Transverse colon (tissue), 4 donors: ENCODE measurements at regions not wholly inside any gene's neighbourhood (a gene's known extent, or its start where the extent isn't known, plus 50 kb on each side); places are given as distances from the start of the nearest gene placed in this dataset.

Experiments used
- DNase-seq: peaks from one replicate; pipeline ENCODE4 v3.0.0-alpha.2; 2019
- H3K27ac ChIP-seq, 4 donors: fragments of 200-600 bp; sonication (generic); 2 replicates each; pipeline ENCODE4 v1.5.1; 2016 to 2018; ENCODE audit warnings: inconsistent platforms in 4 of 4
- H3K27me3 ChIP-seq: fragments of 200-600 bp; sonication (generic); 2 replicates; pipeline ENCODE4 v1.5.1; 2017; ENCODE audit warnings: inconsistent platforms
- H3K36me3 ChIP-seq, 4 donors: fragments of 200-600 bp; sonication (generic); 2 replicates each; pipeline ENCODE4 v1.5.1; 2017 to 2019; ENCODE audit warnings: inconsistent platforms in 4 of 4
- H3K4me1 ChIP-seq, 4 donors: fragments of 200-600 bp; sonication (generic); 2 replicates each; pipeline ENCODE4 v1.5.1; 2017 to 2020; ENCODE audit warnings: inconsistent platforms in 4 of 4
- H3K4me3 ChIP-seq, 4 donors: fragments of 200-600 bp; sonication (generic); 1 replicate in 1 of 4; 2 replicates in 3 of 4; pipeline versions ENCODE4 v1.5.1 to v1.6.1; 2017 to 2019; ENCODE audit warnings: inconsistent platforms in 4 of 4
- H3K9me3 ChIP-seq, 2 donors: fragments of 200-600 bp; sonication (generic); 2 replicates each; pipeline ENCODE4 v1.5.1; 2017 to 2019; ENCODE audit warnings: inconsistent platforms in 2 of 2
- EP300 ChIP-seq: sonication (generic); formaldehyde crosslinking; IDR thresholded peaks from one replicate; pipeline ENCODE4 v1.6.1; 2017; ENCODE audit warnings: antibody characterized with exemption, low read depth
- POLR2A ChIP-seq: fragments of 450-650 bp; IDR thresholded peaks from one replicate; pipeline ENCODE4 v1.6.1; 2016; ENCODE audit warnings: antibody characterized with exemption, mild to moderate bottlenecking, moderate library complexity
- POLR2AphosphoS5 ChIP-seq, 3 donors: sonication (generic); formaldehyde crosslinking; IDR thresholded peaks; one replicate each; pipeline ENCODE4 v1.6.1; 2016; ENCODE audit warnings: antibody characterized with exemption in 3 of 3
- WGBS, 2 donors: methylation state at CpG; one replicate each; pipeline ENCODE4 v1.1.5; 2018; ENCODE audit warnings: low coverage in 1 of 2; 5-methylcytosine and 5-hydroxymethylcytosine counted together
- in situ Hi-C, 4 donors: fragments of 200-750 bp; cut with MboI; loops; one replicate each; pipeline versions ENCODE4 v1.15.0 to v1.15.1; 2017; ENCODE audit warnings: low sequenced_read_pairs in 3 of 4, low pct_ligation_motif_present in 1 of 4, low pct_unique_long_range_greater_than_20kb in 1 of 4
- intact Hi-C: fragments of 100-400 bp; cut with DNase I; formaldehyde crosslinking; loops from one replicate; pipeline ENCODE4 v1.15.1; 2023; ENCODE audit warnings: low total_unique reads
- TF ChIP-seq, protein P1 (sequence below), 5 experiments: fragments of 200-600 bp in 3 of 5; fragments of 450-650 bp in 2 of 5; sonication (generic) in 3 of 5; IDR thresholded peaks; 1 replicate in 2 of 5; 2 replicates in 3 of 5; pipeline ENCODE4 v1.5.1; 2016 to 2017; ENCODE audit warnings: antibody characterized with exemption in 5 of 5, inconsistent platforms in 3 of 5, mild to moderate bottlenecking in 2 of 5, moderate library complexity in 1 of 5

GRCh38 chr6:119598883-119599282 is 249.3 kb upstream of the MAN1A1 start:
- Histone ChIP-seq H3K36me3 (no peaks in the 10 kb centered on the region), H3K9me3 (no peaks in the 10 kb centered on the region), H3K27ac (no peak overlapping the region), H3K4me1 (no peaks in the 10 kb centered on the region), H3K27me3 (no peaks in the 10 kb centered on the region), H3K4me3 (no peak overlapping the region)
- intact Hi-C loops, result no loop called here
- WGBS, 2 donors, result 55 to 70% methylated on average over 2 of the region's 2 CpGs
- TF ChIP-seq POLR2AphosphoS5 (IDR thresholded peaks at IDR 0.05), result no peak
- TF ChIP-seq EP300, result no peak
- no peak for TF ChIP-seq POLR2A
- TF ChIP-seq, protein P1, sequence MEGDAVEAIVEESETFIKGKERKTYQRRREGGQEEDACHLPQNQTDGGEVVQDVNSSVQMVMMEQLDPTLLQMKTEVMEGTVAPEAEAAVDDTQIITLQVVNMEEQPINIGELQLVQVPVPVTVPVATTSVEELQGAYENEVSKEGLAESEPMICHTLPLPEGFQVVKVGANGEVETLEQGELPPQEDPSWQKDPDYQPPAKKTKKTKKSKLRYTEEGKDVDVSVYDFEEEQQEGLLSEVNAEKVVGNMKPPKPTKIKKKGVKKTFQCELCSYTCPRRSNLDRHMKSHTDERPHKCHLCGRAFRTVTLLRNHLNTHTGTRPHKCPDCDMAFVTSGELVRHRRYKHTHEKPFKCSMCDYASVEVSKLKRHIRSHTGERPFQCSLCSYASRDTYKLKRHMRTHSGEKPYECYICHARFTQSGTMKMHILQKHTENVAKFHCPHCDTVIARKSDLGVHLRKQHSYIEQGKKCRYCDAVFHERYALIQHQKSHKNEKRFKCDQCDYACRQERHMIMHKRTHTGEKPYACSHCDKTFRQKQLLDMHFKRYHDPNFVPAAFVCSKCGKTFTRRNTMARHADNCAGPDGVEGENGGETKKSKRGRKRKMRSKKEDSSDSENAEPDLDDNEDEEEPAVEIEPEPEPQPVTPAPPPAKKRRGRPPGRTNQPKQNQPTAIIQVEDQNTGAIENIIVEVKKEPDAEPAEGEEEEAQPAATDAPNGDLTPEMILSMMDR (IDR thresholded peaks at IDR 0.05), result no peak
- DNase-seq, result no peak
- in situ Hi-C loops, result no loop called here

- TF ChIP-seq POLR2AphosphoS5 (IDR thresholded peaks at IDR 0.05), result no peak
- TF ChIP-seq POLR2A, result no peak
Measured at GRCh38 chr6:119594907-119595306, 245.3 kb upstream of the MAN1A1 start.

DNA sequence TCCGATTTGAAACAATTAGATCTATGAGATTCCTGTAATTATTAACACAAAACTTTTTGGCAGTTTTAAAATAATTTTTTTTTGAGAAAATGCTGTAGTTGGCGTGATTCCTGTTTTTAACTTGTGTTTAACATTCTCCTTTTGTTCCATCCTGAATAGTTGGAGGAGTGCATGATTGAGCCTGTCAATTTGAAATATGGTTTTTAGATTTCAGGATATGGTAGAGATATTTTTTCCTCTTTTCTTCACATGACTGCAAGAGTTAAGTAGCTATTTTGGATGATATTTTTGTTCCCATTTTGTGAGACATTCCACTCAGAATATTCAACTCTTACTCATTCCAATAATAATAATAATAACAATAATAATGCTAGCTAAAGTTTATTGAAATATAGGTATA is 241.7 kb upstream of the MAN1A1 start:
- H3K36me3 ChIP-seq, result no peaks in the 10 kb centered on the region
- TF ChIP-seq EP300 (no peak), POLR2AphosphoS5 (IDR thresholded peaks at IDR 0.05) (no peak), POLR2A (no peak)
- TF ChIP-seq, protein P1 (IDR thresholded peaks at IDR 0.05), result no peak
- H3K4me3 ChIP-seq, result no peak overlapping the region
- no peak overlapping the region for H3K27ac ChIP-seq
- H3K9me3 ChIP-seq, result no peaks in the 10 kb centered on the region
- no peaks in the 10 kb centered on the region for H3K27me3 ChIP-seq
- 87 to 89% methylated on average over 2 of the region's 2 CpGs for WGBS, 2 donors
- in situ Hi-C loops (no loop called here), intact Hi-C loops (no loop called here)
- H3K4me1 ChIP-seq, result no peaks in the 10 kb centered on the region
- DNase-seq, result no peak

More at GRCh38 chr6:119594907-119595306, 245.3 kb upstream of the MAN1A1 start:
- Histone ChIP-seq H3K27ac (no peak overlapping the region), H3K9me3 (no peaks in the 10 kb centered on the region), H3K27me3 (no peaks in the 10 kb centered on the region), H3K4me1 (no peaks in the 10 kb centered on the region), H3K36me3 (no peaks in the 10 kb centered on the region), H3K4me3 (no peak overlapping the region)
- intact Hi-C loops, result no loop called here
- no peak for DNase-seq
- in situ Hi-C loops, result no loop called here

DNA sequence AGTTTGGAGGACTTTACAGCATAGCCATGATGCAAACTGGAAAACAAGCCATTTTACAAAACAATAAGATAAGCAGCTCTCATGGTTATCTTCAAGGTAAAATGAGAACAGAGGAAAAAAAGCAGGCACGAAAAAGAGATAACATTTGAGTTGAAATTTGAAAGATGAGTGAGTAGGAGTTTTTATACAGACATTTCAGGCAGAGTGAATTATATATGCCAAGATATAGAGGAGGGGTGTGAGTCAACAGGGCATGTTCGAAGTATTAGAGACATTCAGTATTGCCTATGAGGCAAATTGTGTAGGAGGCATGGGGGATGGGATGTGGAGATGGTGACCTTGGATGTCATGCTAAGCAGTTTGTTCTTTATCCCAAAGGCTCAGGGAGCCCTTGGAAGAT is 240.5 kb upstream of the MAN1A1 start:
- Histone ChIP-seq H3K27me3 (no peaks in the 10 kb centered on the region), H3K4me1 (no peaks in the 10 kb centered on the region), H3K27ac (no peak overlapping the region), H3K9me3 (no peaks in the 10 kb centered on the region), H3K4me3 (no peak overlapping the region), H3K36me3 (no peaks in the 10 kb centered on the region)
- TF ChIP-seq POLR2A (no peak), EP300 (no peak)
- TF ChIP-seq, protein P1 (IDR thresholded peaks at IDR 0.05), result no peak
- 91 to 96% methylated on average over 2 of the region's 2 CpGs for WGBS, 2 donors
- in situ Hi-C loops (no loop called here), intact Hi-C loops (no loop called here)
- DNase-seq, result no peak

DNA sequence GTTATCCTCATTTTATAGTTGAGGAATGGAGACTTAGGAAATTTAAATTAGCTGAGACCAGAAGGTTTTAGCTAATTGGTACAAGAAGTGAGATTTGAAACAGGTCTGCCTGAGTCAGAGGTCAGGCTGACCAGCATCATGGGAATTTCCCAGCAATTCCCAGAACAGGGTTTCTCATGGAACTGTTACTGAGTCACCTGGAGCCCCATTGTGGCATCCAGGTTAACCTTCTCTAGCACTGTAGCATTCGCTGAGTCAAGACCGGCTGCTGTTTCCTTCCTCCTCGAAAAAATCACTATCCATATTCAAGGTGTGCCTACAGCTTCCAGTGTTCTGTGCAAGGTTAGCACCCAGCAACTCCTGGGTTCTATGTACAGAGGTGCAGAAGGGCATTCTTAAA is 238.0 kb upstream of the MAN1A1 start:
- H3K4me1 ChIP-seq, result peaks cover 0 to 6% (median 2%) of the 10 kb centered on the region in 4 donors
- TF ChIP-seq POLR2AphosphoS5 (IDR thresholded peaks at IDR 0.05) (no peak), POLR2A (no peak), EP300 (no peak)
- TF ChIP-seq, protein P1 (IDR thresholded peaks at IDR 0.05), result no peak
- no peaks in the 10 kb centered on the region for H3K36me3 ChIP-seq
- in situ Hi-C loops, result no loop called here
- no peaks in the 10 kb centered on the region for H3K9me3 ChIP-seq
- no peak for DNase-seq
- intact Hi-C loops, result no loop called here
- no peaks in the 10 kb centered on the region for H3K27me3 ChIP-seq
- WGBS, 2 donors, result 94% methylated on average over 3 of the region's 3 CpGs; no CpG with 5 or more reads in 1 of the 2 donors
- no peak overlapping the region for H3K4me3 ChIP-seq
- no peak overlapping the region for H3K27ac ChIP-seq
